GM12878 (cell line): ENCODE measurements at regions not wholly inside any gene's neighbourhood (a gene's known extent, or its start where the extent isn't known, plus 50 kb on each side); places are given as distances from the start of the nearest gene placed in this dataset.

Experiments
- ATAC-seq: fragments of 200-7000 bp; cut with Tn5 transposase; 3 replicates; pipeline ENCODE4 v1.9.1; 2020; ENCODE audit warnings: mild to moderate bottlenecking, moderate library complexity
- BruUV-seq: library from RNA; stranded (reverse); fragments of 400-500 nt; replicated peaks from 2 replicates; lab custom pipeline; 2021; lab: Mats Ljungman, UMichigan
- CTCF ChIA-PET: fragments of 300-600 bp; sonication (Branson Sonifier 250); formaldehyde crosslinking; extraction: SDS; loops from one replicate; lab custom pipeline; 2021; ENCODE audit warnings: inconsistent platforms; lab: Yijun Ruan, JAX
- POLR2A ChIA-PET: fragments of 350-600 bp; formaldehyde crosslinking; extraction: SDS; loops from one replicate; lab custom pipeline; 2021; ENCODE audit warnings: inconsistent platforms; lab: Charles Lee
- RAD21 ChIA-PET: fragments of 300-600 bp; sonication (Branson Sonifier 250); formaldehyde crosslinking; loops from one replicate; lab custom pipeline; 2023; ENCODE audit warnings: antibody characterized with exemption; ENCODE audit not compliant: unreplicated experiment; lab: Charles Lee
- SMC1A ChIA-PET: fragments of 300-600 bp; sonication (Branson Sonifier 250); formaldehyde crosslinking; loops from one replicate; lab custom pipeline; 2023; ENCODE audit not compliant: unreplicated experiment, uncharacterized antibody; lab: Charles Lee
- DNase-seq: peaks from one replicate; pipeline ENCODE4 v3.0.0-alpha.2; 2011; ENCODE audit warnings: low read depth, low spot score
- FAIRE-seq: peaks from 3 replicates; lab custom pipeline; 2011; peaks lifted over from hg19 to GRCh38; lab: Jason Lieb, UNC
- H2AFZ ChIP-seq: 2 replicates; pipeline ENCODE4 v1.6.0; 2011; ENCODE audit warnings: low read depth, low read length, control low read depth; ENCODE audit not compliant: control insufficient read depth
- H3K27ac ChIP-seq: 2 replicates; pipeline ENCODE4 v1.5.1; 2011; ENCODE audit warnings: control low read depth; ENCODE audit not compliant: control insufficient read depth, insufficient read depth
- H3K27me3 ChIP-seq, 2 experiments: replicated peaks in 1 of 2; 2 replicates each; pipeline versions ENCODE4 v1.6.0 to v1.6.1; 2011; ENCODE audit warnings: low read length in 1 of 2; ENCODE audit not compliant: control insufficient read depth in 2 of 2, insufficient read depth in 2 of 2
- H3K36me3 ChIP-seq, 2 experiments: 2 replicates each; pipeline ENCODE4 v1.5.1; 2011; ENCODE audit warnings: low read length in 1 of 2; ENCODE audit not compliant: control insufficient read depth in 2 of 2, insufficient read depth in 2 of 2
- H3K4me1 ChIP-seq: 2 replicates; pipeline ENCODE4 v1.6.1; 2011; ENCODE audit warnings: mild to moderate bottlenecking, low read length, moderate library complexity, mixed read lengths; ENCODE audit not compliant: control insufficient read depth, insufficient read depth
- H3K4me2 ChIP-seq: 2 replicates; pipeline ENCODE4 v1.6.0; 2011; ENCODE audit warnings: control low read depth; ENCODE audit not compliant: control insufficient read depth, insufficient read depth
- H3K4me3 ChIP-seq: fragments of 200-600 bp; sonication (generic); 2 replicates; pipeline ENCODE4 v1.5.1; 2016
- H3K79me2 ChIP-seq: 2 replicates; pipeline ENCODE4 v1.6.0; 2011; ENCODE audit warnings: low read length; ENCODE audit not compliant: control insufficient read depth, insufficient read depth
- H3K9ac ChIP-seq: 2 replicates; pipeline ENCODE4 v1.8.0; 2011; ENCODE audit warnings: low read length, control low read depth, mixed read lengths; ENCODE audit not compliant: control insufficient read depth, insufficient read depth
- H3K9me3 ChIP-seq: replicated peaks from 3 replicates; pipeline ENCODE4 v1.5.1; 2011; ENCODE audit warnings: mild to moderate bottlenecking, low read length; ENCODE audit not compliant: control insufficient read depth, insufficient read depth
- H4K20me1 ChIP-seq: 2 replicates; pipeline ENCODE4 v1.6.0; 2011; ENCODE audit not compliant: control insufficient read depth, insufficient read depth
- EED ChIP-seq: sonication (generic); IDR thresholded peaks from 2 replicates; pipeline ENCODE4 v1.6.1; 2016; ENCODE audit warnings: antibody characterized with exemption, low read depth
- GATAD2B ChIP-seq: fragments of 450-650 bp; conservative IDR thresholded peaks from 2 replicates; pipeline ENCODE4 v1.6.1; 2017; ENCODE audit warnings: low read depth, mild to moderate bottlenecking, moderate library complexity
- HDAC6 ChIP-seq: fragments of 200-600 bp; sonication (generic); IDR thresholded peaks from one replicate; pipeline ENCODE4 v1.8.0; 2017; ENCODE audit warnings: antibody characterized with exemption; ENCODE audit not compliant: unreplicated experiment
- JUNB ChIP-seq: IDR thresholded peaks from 2 replicates; pipeline ENCODE4 v1.6.1; 2016; ENCODE audit warnings: antibody characterized with exemption, mild to moderate bottlenecking
- SMC3 ChIP-seq: IDR thresholded peaks from 2 replicates; pipeline ENCODE4 v1.6.1; 2011; ENCODE audit warnings: low read length, improper control_type of control experiment, borderline replicate concordance
- SP1 ChIP-seq: IDR thresholded peaks from one replicate; pipeline ENCODE4 v1.6.1; 2011; ENCODE audit warnings: low read depth, low read length
- SPI1 ChIP-seq: IDR thresholded peaks from 2 replicates; pipeline ENCODE4 v1.6.1; 2011; ENCODE audit warnings: low read depth, mild to moderate bottlenecking, low read length, moderate library complexity, borderline replicate concordance; ENCODE audit not compliant: insufficient read depth
- YBX1 ChIP-seq: fragments of 450-650 bp; IDR thresholded peaks from 2 replicates; pipeline ENCODE4 v1.6.1; 2016; ENCODE audit warnings: antibody characterized with exemption
- ZBTB33 ChIP-seq: fragments of 450-650 bp; IDR thresholded peaks from 2 replicates; pipeline ENCODE4 v1.6.1; 2017; ENCODE audit warnings: mild to moderate bottlenecking
- WGBS: methylation state at CpG from one replicate; pipeline ENCODE4 v1.1.6; 2016; ENCODE audit warnings: low lambda C conversion rate; ENCODE audit not compliant: insufficient replicate concordance, insufficient coverage; ENCODE audit errors: missing lambda C conversion rate; 5-methylcytosine and 5-hydroxymethylcytosine counted together
- in situ Hi-C: fragments of 300-500 bp; cut with MboI; formaldehyde crosslinking; loops from 9 replicates; pipeline ENCODE4 v1.14.3; 2018; ENCODE audit warnings: mixed read lengths
- intact Hi-C: fragments of 100-400 bp; cut with micrococcal nuclease; formaldehyde crosslinking; loops from one replicate; pipeline ENCODE4 v1.14.2; 2022; ENCODE audit not compliant: unreplicated experiment

- Histone ChIP-seq H3K27ac (no peak overlapping the region), H2AFZ (no peak overlapping the region), H3K9me3 (no peaks in the 10 kb centered on the region), H3K4me1 (no peaks in the 10 kb centered on the region), H3K27me3 (no peaks in the 10 kb centered on the region), H3K79me2 (no peaks in the 10 kb centered on the region), H3K4me2 (no peak overlapping the region), H3K4me3 (no peak overlapping the region), H4K20me1 (no peaks in the 10 kb centered on the region), H3K36me3 (no peaks in the 10 kb centered on the region), H3K9ac (no peak overlapping the region)
- in situ Hi-C loops = no loop called here
- FAIRE-seq = no peak
- 80% methylated on average over 8 of the region's 8 CpGs for WGBS
- CTCF ChIA-PET = no interaction called here
- SMC1A ChIA-PET = no interaction called here
- RAD21 ChIA-PET = no interaction called here
- DNase-seq = no peak
- BruUV-seq = no TSS peak
- no peak for ATAC-seq
- no peak for TF ChIP-seq SMC3
- TF ChIP-seq GATAD2B = no peak
- no peak for TF ChIP-seq SPI1
- no peak for TF ChIP-seq JUNB
- no peak for TF ChIP-seq HDAC6
- no peak for TF ChIP-seq EED
- no peak for TF ChIP-seq ZBTB33
- no peak for TF ChIP-seq SP1
- no peak for TF ChIP-seq YBX1
- POLR2A ChIA-PET = no interaction called here
- intact Hi-C loops = no loop called here
Measured at GRCh38 chr13:99750951-99751350, 220.6 kb downstream of the ZIC5 start.
